PC-3 (cell line): ENCODE measurements at regions not wholly inside any gene's neighbourhood (a gene's known extent, or its start where the extent isn't known, plus 50 kb on each side); places are given as distances from the start of the nearest gene placed in this dataset.

Experiments
- CTCF ChIP-seq: fragments of 300-600 bp; sonication (generic); conservative IDR thresholded peaks from 2 replicates; pipeline ENCODE4 v1.5.1; 2017; ENCODE audit warnings: antibody characterized with exemption, low read depth, mild to moderate bottlenecking, low read length
- EZH2 ChIP-seq: fragments of 300-600 bp; sonication (generic); IDR thresholded peaks from one replicate; pipeline ENCODE4 v1.6.1; 2017; ENCODE audit warnings: antibody characterized with exemption, mild to moderate bottlenecking, low read length; ENCODE audit not compliant: unreplicated experiment

GRCh38 chr13:31929031-31929770 lies 102.4 kb upstream of the FRY start:
- no peak for TF ChIP-seq CTCF
- no peak for TF ChIP-seq EZH2
